Neural cell (in vitro differentiated cells): ENCODE measurements at regions not wholly inside any gene's neighbourhood (a gene's known extent, or its start where the extent isn't known, plus 50 kb on each side); places are given as distances from the start of the nearest gene placed in this dataset.

Source experiments
- H2AFZ ChIP-seq: fragments of 200-600, 300-800 bp; sonication (generic), shearing (Covaris generic); 2 replicates; pipeline ENCODE4 v1.6.0; 2014; ENCODE audit warnings: low read depth, mild to moderate bottlenecking, antibody characterized with exemption, low read length, moderate library complexity
- H3F3A ChIP-seq: fragments of 200-600 bp; shearing (Covaris generic); 2 replicates; pipeline ENCODE4 v1.6.1; 2016; ENCODE audit warnings: mild to moderate bottlenecking, moderate library complexity, mixed read lengths, antibody characterized with exemption, low read length; ENCODE audit not compliant: insufficient read depth, poor library complexity, severe bottlenecking
- H3K27ac ChIP-seq: fragments of 200-600, 300-800 bp; sonication (generic), shearing (Covaris generic); 2 replicates; pipeline ENCODE4 v1.5.1; 2014; ENCODE audit warnings: mild to moderate bottlenecking, low read length, moderate library complexity
- H3K27me3 ChIP-seq: fragments of 300-800, 200-600 bp; sonication (generic), shearing (Covaris generic); 2 replicates; pipeline ENCODE4 v1.6.0; 2014; ENCODE audit warnings: mild to moderate bottlenecking, low read depth, low read length, moderate library complexity; ENCODE audit not compliant: insufficient read depth
- H3K36me3 ChIP-seq: fragments of 300-800, 200-600 bp; sonication (generic), shearing (Covaris generic); 2 replicates; pipeline ENCODE4 v1.5.1; 2014; ENCODE audit warnings: mild to moderate bottlenecking, antibody characterized with exemption, low read length, moderate library complexity; ENCODE audit not compliant: insufficient read depth
- H3K4me2 ChIP-seq: fragments of 300-800, 200-600 bp; sonication (generic), shearing (Covaris generic); 2 replicates; pipeline ENCODE4 v1.6.0; 2014; ENCODE audit warnings: mild to moderate bottlenecking, low read length
- H3K4me3 ChIP-seq: fragments of 300-800, 200-600 bp; sonication (generic), shearing (Covaris generic); 2 replicates; pipeline ENCODE4 v1.5.1; 2014; ENCODE audit warnings: mild to moderate bottlenecking, low read length, moderate library complexity
- H3K79me2 ChIP-seq: fragments of 200-600 bp; shearing (Covaris generic); replicated peaks from 2 replicates; pipeline ENCODE4 v1.6.0; 2014; ENCODE audit warnings: mild to moderate bottlenecking, low read length, moderate library complexity; ENCODE audit not compliant: insufficient read depth
- H3K9ac ChIP-seq: fragments of 300-800, 200-600 bp; sonication (generic), shearing (Covaris generic); 2 replicates; pipeline ENCODE4 v1.6.1; 2016; ENCODE audit warnings: mild to moderate bottlenecking, low read length, mixed read lengths
- H3K9me2 ChIP-seq: fragments of 200-600 bp; shearing (Covaris generic); 2 replicates; pipeline ENCODE4 v1.6.1; 2016; ENCODE audit warnings: mild to moderate bottlenecking, low read length, mixed read lengths; ENCODE audit not compliant: insufficient read depth
- H3K9me3 ChIP-seq: fragments of 200-600, 300-800 bp; sonication (generic), shearing (Covaris generic); 2 replicates; pipeline ENCODE4 v1.6.1; 2016; ENCODE audit warnings: mild to moderate bottlenecking, mixed run types, low read length, moderate library complexity, mixed read lengths
- H4K20me1 ChIP-seq: fragments of 200-600 bp; shearing (Covaris generic); 2 replicates; pipeline ENCODE4 v1.6.1; 2016; ENCODE audit warnings: mild to moderate bottlenecking, mixed run types; ENCODE audit not compliant: insufficient read depth
- EP300 ChIP-seq: fragments of 450-650 bp; conservative IDR thresholded peaks from 2 replicates; pipeline ENCODE4 v1.6.1; 2014; ENCODE audit warnings: antibody characterized with exemption, mild to moderate bottlenecking, moderate library complexity; ENCODE audit not compliant: poor library complexity, severe bottlenecking
- EZH2 ChIP-seq: fragments of 200-600, 300-800 bp; shearing (Covaris generic), sonication (generic); IDR thresholded peaks from 2 replicates; pipeline ENCODE4 v1.6.1; 2014; ENCODE audit warnings: antibody characterized with exemption, low read length, borderline replicate concordance, mild to moderate bottlenecking; ENCODE audit not compliant: insufficient read depth, poor library complexity, severe bottlenecking
- MXI1 ChIP-seq: fragments of 450-650 bp; conservative IDR thresholded peaks from 2 replicates; pipeline ENCODE4 v1.6.1; 2014; ENCODE audit warnings: antibody characterized with exemption, mild to moderate bottlenecking; ENCODE audit not compliant: poor library complexity, severe bottlenecking
- POLR2AphosphoS5 ChIP-seq: IDR thresholded peaks from 2 replicates; pipeline ENCODE4 v1.6.1; 2012
- RAD21 ChIP-seq: fragments of 450-650 bp; conservative IDR thresholded peaks from 2 replicates; pipeline ENCODE4 v1.6.1; 2014; ENCODE audit warnings: antibody characterized with exemption, mild to moderate bottlenecking, moderate library complexity
- SMC3 ChIP-seq: fragments of 450-650 bp; conservative IDR thresholded peaks from 2 replicates; pipeline ENCODE4 v1.6.1; 2014; ENCODE audit warnings: antibody characterized with exemption, mild to moderate bottlenecking, moderate library complexity; ENCODE audit not compliant: poor library complexity
- TAF1 ChIP-seq: IDR thresholded peaks from 2 replicates; pipeline ENCODE4 v1.6.1; 2012; ENCODE audit warnings: low read depth
- TF ChIP-seq, protein P1 (sequence below): IDR thresholded peaks from 2 replicates; pipeline ENCODE4 v1.6.1; 2012; ENCODE audit warnings: borderline replicate concordance
- TF ChIP-seq, protein P2 (sequence below): fragments of 450-650 bp; IDR thresholded peaks from 2 replicates; pipeline ENCODE4 v1.5.1; 2014; ENCODE audit warnings: antibody characterized with exemption, mild to moderate bottlenecking, moderate library complexity; ENCODE audit not compliant: poor library complexity, severe bottlenecking

DNA sequence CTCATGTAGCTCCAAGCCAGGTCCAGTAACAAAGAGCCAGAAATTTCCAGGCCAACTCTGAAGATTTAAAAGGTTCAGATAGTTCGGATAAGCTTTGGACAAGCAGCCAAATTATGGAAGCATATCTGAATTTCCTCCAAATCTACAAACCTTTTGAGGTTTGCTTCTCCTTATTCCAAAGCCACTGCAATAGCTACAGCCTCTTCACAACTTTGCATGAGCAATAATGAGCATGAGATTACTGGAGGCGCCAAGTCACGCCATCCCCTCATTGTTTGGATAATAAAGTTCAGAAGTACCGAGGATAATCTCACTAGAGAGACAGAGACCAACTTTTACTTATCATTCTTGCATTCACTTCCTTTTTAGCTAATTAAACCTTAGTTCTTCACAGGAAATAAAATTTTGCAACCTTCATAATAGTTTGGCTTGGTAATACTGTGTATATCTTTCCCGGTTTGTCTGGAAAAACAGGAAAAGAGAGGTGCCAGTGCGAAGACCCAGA, 329.6 kb upstream of the RSPO3 start:
- H3K9me2 ChIP-seq = no peaks in the 10 kb centered on the region
- TF ChIP-seq, protein P1, sequence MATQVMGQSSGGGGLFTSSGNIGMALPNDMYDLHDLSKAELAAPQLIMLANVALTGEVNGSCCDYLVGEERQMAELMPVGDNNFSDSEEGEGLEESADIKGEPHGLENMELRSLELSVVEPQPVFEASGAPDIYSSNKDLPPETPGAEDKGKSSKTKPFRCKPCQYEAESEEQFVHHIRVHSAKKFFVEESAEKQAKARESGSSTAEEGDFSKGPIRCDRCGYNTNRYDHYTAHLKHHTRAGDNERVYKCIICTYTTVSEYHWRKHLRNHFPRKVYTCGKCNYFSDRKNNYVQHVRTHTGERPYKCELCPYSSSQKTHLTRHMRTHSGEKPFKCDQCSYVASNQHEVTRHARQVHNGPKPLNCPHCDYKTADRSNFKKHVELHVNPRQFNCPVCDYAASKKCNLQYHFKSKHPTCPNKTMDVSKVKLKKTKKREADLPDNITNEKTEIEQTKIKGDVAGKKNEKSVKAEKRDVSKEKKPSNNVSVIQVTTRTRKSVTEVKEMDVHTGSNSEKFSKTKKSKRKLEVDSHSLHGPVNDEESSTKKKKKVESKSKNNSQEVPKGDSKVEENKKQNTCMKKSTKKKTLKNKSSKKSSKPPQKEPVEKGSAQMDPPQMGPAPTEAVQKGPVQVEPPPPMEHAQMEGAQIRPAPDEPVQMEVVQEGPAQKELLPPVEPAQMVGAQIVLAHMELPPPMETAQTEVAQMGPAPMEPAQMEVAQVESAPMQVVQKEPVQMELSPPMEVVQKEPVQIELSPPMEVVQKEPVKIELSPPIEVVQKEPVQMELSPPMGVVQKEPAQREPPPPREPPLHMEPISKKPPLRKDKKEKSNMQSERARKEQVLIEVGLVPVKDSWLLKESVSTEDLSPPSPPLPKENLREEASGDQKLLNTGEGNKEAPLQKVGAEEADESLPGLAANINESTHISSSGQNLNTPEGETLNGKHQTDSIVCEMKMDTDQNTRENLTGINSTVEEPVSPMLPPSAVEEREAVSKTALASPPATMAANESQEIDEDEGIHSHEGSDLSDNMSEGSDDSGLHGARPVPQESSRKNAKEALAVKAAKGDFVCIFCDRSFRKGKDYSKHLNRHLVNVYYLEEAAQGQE = no peak
- TF ChIP-seq, protein P2, sequence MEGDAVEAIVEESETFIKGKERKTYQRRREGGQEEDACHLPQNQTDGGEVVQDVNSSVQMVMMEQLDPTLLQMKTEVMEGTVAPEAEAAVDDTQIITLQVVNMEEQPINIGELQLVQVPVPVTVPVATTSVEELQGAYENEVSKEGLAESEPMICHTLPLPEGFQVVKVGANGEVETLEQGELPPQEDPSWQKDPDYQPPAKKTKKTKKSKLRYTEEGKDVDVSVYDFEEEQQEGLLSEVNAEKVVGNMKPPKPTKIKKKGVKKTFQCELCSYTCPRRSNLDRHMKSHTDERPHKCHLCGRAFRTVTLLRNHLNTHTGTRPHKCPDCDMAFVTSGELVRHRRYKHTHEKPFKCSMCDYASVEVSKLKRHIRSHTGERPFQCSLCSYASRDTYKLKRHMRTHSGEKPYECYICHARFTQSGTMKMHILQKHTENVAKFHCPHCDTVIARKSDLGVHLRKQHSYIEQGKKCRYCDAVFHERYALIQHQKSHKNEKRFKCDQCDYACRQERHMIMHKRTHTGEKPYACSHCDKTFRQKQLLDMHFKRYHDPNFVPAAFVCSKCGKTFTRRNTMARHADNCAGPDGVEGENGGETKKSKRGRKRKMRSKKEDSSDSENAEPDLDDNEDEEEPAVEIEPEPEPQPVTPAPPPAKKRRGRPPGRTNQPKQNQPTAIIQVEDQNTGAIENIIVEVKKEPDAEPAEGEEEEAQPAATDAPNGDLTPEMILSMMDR = no peak
- TF ChIP-seq TAF1 = no peak
- no peak for TF ChIP-seq RAD21
- no peak for TF ChIP-seq MXI1
- TF ChIP-seq SMC3 = no peak
- TF ChIP-seq POLR2AphosphoS5 = no peak
- no peak for TF ChIP-seq EZH2
- no peaks in the 10 kb centered on the region for H3F3A ChIP-seq
- H3K36me3 ChIP-seq = no peaks in the 10 kb centered on the region
- H3K79me2 ChIP-seq = no peaks in the 10 kb centered on the region
- H3K27ac ChIP-seq = no peak overlapping the region
- H4K20me1 ChIP-seq = no peaks in the 10 kb centered on the region
- H2AFZ ChIP-seq = no peak overlapping the region
- H3K4me2 ChIP-seq = no peak overlapping the region
- no peaks in the 10 kb centered on the region for H3K9me3 ChIP-seq
- no peaks in the 10 kb centered on the region for H3K27me3 ChIP-seq
- no peak overlapping the region for H3K9ac ChIP-seq
- no peak overlapping the region for H3K4me3 ChIP-seq

DNA sequence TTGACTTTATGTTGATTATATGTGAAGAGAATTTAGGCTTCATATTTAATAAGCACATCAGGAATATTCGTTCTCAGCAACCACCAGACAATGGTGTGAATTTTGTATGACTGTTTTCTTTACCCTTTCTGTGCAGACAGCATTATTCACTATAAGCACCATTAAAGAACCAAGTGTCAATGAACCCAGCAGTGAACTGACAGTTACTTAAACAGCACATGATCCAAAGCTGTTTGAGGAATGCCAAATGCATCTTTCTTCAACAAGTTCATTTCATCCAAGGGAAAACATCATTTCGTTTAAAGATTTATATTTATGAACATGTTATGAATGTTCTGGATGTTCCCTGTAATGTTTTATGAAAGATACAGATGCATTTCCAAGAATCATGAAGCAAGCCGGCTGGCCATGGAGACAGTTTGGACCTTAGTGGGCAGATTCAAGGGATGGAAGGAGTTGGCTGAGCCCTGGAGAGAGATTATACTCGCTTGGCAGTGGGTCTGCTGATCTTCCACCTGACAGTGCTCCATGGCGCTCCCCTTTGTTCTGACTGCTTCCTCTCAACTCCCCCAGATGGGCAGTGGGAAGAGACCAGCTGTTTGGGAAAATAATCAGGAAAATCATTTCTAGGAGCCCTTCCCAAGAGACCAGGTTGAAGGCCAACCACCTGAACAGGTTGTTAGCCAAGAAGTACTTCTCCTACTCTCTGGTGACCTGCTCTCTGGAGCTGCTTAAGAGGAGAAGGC, 326.0 kb upstream of the RSPO3 start:
- Histone ChIP-seq H3K36me3 (no peaks in the 10 kb centered on the region), H3K4me2 (no peak overlapping the region), H3K79me2 (no peaks in the 10 kb centered on the region), H3K27me3 (no peaks in the 10 kb centered on the region), H4K20me1 (no peaks in the 10 kb centered on the region), H3F3A (no peaks in the 10 kb centered on the region), H3K9me2 (no peaks in the 10 kb centered on the region), H3K27ac (no peak overlapping the region), H3K9ac (no peak overlapping the region), H3K9me3 (no peaks in the 10 kb centered on the region), H3K4me3 (no peak overlapping the region), H2AFZ (no peak overlapping the region)
- TF ChIP-seq RAD21 (no peak), EP300 (peak; percentile 58), POLR2AphosphoS5 (peak; percentile 61)
